ENCODE measurements at regions not wholly inside any gene's neighbourhood (a gene's known extent, or its start where the extent isn't known, plus 50 kb on each side); places are given as distances from the start of the nearest gene placed in this dataset.

DNA sequence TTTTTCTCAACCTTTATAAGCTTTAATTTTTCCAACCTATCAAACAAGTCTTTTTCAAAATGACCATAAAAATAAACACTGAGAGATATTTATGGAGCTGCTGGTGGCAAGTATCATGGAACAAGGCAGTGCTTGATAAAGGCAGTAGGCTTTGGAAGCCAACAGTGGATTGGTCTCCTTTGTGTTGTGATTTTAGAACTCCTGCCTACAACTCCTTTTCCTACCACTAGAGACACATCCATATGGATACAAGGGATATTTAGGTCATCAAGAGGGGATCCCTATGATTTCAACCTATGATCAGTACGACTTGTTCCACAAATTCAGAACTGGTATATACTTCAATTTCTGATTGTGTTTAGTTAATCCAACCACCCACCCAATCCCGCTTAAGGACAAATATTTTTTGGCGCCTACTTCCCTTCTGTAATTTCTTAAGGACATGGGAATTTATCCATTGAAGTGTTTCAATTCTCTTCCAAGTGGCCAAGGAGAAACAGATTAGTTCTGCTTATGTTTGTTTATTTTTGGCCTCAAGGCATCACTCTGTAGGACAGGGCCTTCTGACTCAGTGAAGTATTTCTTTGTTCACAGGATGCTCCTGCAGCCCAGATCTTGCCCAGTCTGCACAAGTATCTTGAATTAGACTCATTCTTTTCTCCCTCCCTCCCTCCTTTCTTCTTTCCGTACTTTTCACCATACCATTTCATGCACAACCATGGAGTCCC is 2119.6 kb upstream of the PIK3C3 start:
- TF ChIP-seq, protein P1, sequence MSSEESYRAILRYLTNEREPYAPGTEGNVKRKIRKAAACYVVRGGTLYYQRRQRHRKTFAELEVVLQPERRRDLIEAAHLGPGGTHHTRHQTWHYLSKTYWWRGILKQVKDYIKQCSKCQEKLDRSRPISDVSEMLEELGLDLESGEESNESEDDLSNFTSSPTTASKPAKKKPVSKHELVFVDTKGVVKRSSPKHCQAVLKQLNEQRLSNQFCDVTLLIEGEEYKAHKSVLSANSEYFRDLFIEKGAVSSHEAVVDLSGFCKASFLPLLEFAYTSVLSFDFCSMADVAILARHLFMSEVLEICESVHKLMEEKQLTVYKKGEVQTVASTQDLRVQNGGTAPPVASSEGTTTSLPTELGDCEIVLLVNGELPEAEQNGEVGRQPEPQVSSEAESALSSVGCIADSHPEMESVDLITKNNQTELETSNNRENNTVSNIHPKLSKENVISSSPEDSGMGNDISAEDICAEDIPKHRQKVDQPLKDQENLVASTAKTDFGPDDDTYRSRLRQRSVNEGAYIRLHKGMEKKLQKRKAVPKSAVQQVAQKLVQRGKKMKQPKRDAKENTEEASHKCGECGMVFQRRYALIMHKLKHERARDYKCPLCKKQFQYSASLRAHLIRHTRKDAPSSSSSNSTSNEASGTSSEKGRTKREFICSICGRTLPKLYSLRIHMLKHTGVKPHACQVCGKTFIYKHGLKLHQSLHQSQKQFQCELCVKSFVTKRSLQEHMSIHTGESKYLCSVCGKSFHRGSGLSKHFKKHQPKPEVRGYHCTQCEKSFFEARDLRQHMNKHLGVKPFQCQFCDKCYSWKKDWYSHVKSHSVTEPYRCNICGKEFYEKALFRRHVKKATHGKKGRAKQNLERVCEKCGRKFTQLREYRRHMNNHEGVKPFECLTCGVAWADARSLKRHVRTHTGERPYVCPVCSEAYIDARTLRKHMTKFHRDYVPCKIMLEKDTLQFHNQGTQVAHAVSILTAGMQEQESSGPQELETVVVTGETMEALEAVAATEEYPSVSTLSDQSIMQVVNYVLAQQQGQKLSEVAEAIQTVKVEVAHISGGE (CRISPR knock-in tag; IDR thresholded peaks at IDR 0.05), result no peak
- TF ChIP-seq, protein P2, sequence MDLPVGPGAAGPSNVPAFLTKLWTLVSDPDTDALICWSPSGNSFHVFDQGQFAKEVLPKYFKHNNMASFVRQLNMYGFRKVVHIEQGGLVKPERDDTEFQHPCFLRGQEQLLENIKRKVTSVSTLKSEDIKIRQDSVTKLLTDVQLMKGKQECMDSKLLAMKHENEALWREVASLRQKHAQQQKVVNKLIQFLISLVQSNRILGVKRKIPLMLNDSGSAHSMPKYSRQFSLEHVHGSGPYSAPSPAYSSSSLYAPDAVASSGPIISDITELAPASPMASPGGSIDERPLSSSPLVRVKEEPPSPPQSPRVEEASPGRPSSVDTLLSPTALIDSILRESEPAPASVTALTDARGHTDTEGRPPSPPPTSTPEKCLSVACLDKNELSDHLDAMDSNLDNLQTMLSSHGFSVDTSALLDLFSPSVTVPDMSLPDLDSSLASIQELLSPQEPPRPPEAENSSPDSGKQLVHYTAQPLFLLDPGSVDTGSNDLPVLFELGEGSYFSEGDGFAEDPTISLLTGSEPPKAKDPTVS (IDR thresholded peaks at IDR 0.05; ENCODE audit: low read depth, low read length), result no peak
- TF ChIP-seq CREM (IDR thresholded peaks at IDR 0.05; ENCODE audit: low read depth), result no peak
- TF ChIP-seq RCOR1 (conservative IDR thresholded peaks at IDR 0.05; ENCODE audit: low read depth, low read length), result no peak
- Histone ChIP-seq H3K27ac (ENCODE audit: control insufficient read depth, insufficient read depth) (no peak overlapping the region), H3K27me3 (replicated peaks in 1 of 2; ENCODE audit: control insufficient read depth in 2 of 2, insufficient read depth in 2 of 2, low read length in 1 of 2) (no peaks in the 10 kb centered on the region), H3K4me3 (no peak overlapping the region), H3K79me2 (ENCODE audit: control insufficient read depth, insufficient read depth, low read length) (no peaks in the 10 kb centered on the region), H3K4me1 (ENCODE audit: control insufficient read depth, insufficient read depth, low read length) (no peaks in the 10 kb centered on the region), H3K36me3 (ENCODE audit: control insufficient read depth in 2 of 2, insufficient read depth in 2 of 2, low read length in 1 of 2) (no peaks in the 10 kb centered on the region), H3K4me2 (ENCODE audit: control insufficient read depth, insufficient read depth) (no peak overlapping the region), H3K9me3 (replicated peaks; ENCODE audit: control insufficient read depth, insufficient read depth, low read length) (no peaks in the 10 kb centered on the region), H2AFZ (ENCODE audit: control insufficient read depth, low read depth, low read length) (no peak overlapping the region), H3K9ac (ENCODE audit: control insufficient read depth, insufficient read depth, low read length) (no peak overlapping the region), H4K20me1 (ENCODE audit: control insufficient read depth, insufficient read depth) (no peaks in the 10 kb centered on the region)
- intact Hi-C loops (cut with micrococcal nuclease; ENCODE audit: unreplicated experiment), result no loop called here
- WGBS (ENCODE audit: insufficient coverage, insufficient replicate concordance, low lambda C conversion rate, missing lambda C conversion rate), result 35% methylated on average over 4 of the region's 4 CpGs
- ChIA-PET CTCF (no interaction called here), RAD21 (ENCODE audit: unreplicated experiment) (no interaction called here), SMC1A (ENCODE audit: uncharacterized antibody, unreplicated experiment) (no interaction called here), POLR2A (no interaction called here)
- ATAC-seq (no peak), FAIRE-seq (no peak), DNase-seq (ENCODE audit: low read depth, low spot score) (no peak)
- BruUV-seq (replicated peaks), result no TSS peak
- in situ Hi-C loops (cut with MboI), result no loop called here

Measured in GM12878 (cell line).